ENCODE measurements at regions not wholly inside any gene's neighbourhood (a gene's known extent, or its start where the extent isn't known, plus 50 kb on each side); places are given as distances from the start of the nearest gene placed in this dataset.

- no peak overlapping the region for H3K9ac ChIP-seq
- no peak overlapping the region for H3K4me3 ChIP-seq (ENCODE audit: low read depth, low read length)
- TF ChIP-seq CTCF (IDR thresholded peaks at IDR 0.05): no peak
- no peak overlapping the region for H3K27ac ChIP-seq
- no peaks in the 10 kb centered on the region for H3K4me1 ChIP-seq
- H3K27me3 ChIP-seq (ENCODE audit: control insufficient read depth, insufficient read depth, low read length): no peaks in the 10 kb centered on the region
- H3K36me3 ChIP-seq (ENCODE audit: control insufficient read depth, insufficient read depth, low read length): no peaks in the 10 kb centered on the region
- H2AFZ ChIP-seq: no peak overlapping the region
- H3K4me2 ChIP-seq (ENCODE audit: low read length): no peak overlapping the region
- H3K9me3 ChIP-seq (ENCODE audit: control insufficient read depth, low read length): no peaks in the 10 kb centered on the region
- no peaks in the 10 kb centered on the region for H3K79me2 ChIP-seq
These were observed 715.3 kb downstream of the DNAJB9 start for GRCh38 chr7:109284943-109285342.

GRCh38 chr7:109295158-109295557 is 725.5 kb downstream of the DNAJB9 start:
- Histone ChIP-seq H3K27ac (no peak overlapping the region), H3K36me3 (ENCODE audit: control insufficient read depth, insufficient read depth, low read length) (no peaks in the 10 kb centered on the region), H3K4me3 (ENCODE audit: low read depth, low read length) (no peak overlapping the region), H3K9ac (no peak overlapping the region), H3K9me3 (ENCODE audit: control insufficient read depth, low read length) (no peaks in the 10 kb centered on the region), H3K4me1 (no peaks in the 10 kb centered on the region), H3K27me3 (ENCODE audit: control insufficient read depth, insufficient read depth, low read length) (no peaks in the 10 kb centered on the region), H3K79me2 (no peaks in the 10 kb centered on the region), H3K4me2 (ENCODE audit: low read length) (no peak overlapping the region), H2AFZ (no peak overlapping the region)
- no peak for TF ChIP-seq CTCF (IDR thresholded peaks at IDR 0.05)

GRCh38 chr7:109308816-109309215 is 739.1 kb downstream of the DNAJB9 start:
- H3K79me2 ChIP-seq: no peaks in the 10 kb centered on the region
- no peak overlapping the region for H2AFZ ChIP-seq
- H3K4me2 ChIP-seq (ENCODE audit: low read length): no peak overlapping the region
- no peaks in the 10 kb centered on the region for H3K27me3 ChIP-seq (ENCODE audit: control insufficient read depth, insufficient read depth, low read length)
- H3K4me3 ChIP-seq (ENCODE audit: low read depth, low read length): no peak overlapping the region
- H3K4me1 ChIP-seq: no peaks in the 10 kb centered on the region
- no peak overlapping the region for H3K9ac ChIP-seq
- H3K9me3 ChIP-seq (ENCODE audit: control insufficient read depth, low read length): no peaks in the 10 kb centered on the region
- TF ChIP-seq CTCF (IDR thresholded peaks at IDR 0.05): no peak
- H3K27ac ChIP-seq: no peak overlapping the region
- H3K36me3 ChIP-seq (ENCODE audit: control insufficient read depth, insufficient read depth, low read length): no peaks in the 10 kb centered on the region

- Histone ChIP-seq H3K4me2 (ENCODE audit: low read length) (no peak overlapping the region), H3K27ac (no peak overlapping the region), H3K4me1 (no peaks in the 10 kb centered on the region), H2AFZ (no peak overlapping the region), H3K36me3 (ENCODE audit: control insufficient read depth, insufficient read depth, low read length) (no peaks in the 10 kb centered on the region), H3K4me3 (ENCODE audit: low read depth, low read length) (no peak overlapping the region), H3K27me3 (ENCODE audit: control insufficient read depth, insufficient read depth, low read length) (no peaks in the 10 kb centered on the region), H3K79me2 (no peaks in the 10 kb centered on the region), H3K9me3 (ENCODE audit: control insufficient read depth, low read length) (no peaks in the 10 kb centered on the region), H3K9ac (no peak overlapping the region)
- TF ChIP-seq CTCF (IDR thresholded peaks at IDR 0.05): no peak
These were observed 740.1 kb downstream of the DNAJB9 start for GRCh38 chr7:109309790-109310189.

GRCh38 chr7:109318136-109318535 is 748.5 kb downstream of the DNAJB9 start:
- Histone ChIP-seq H2AFZ (no peak overlapping the region), H3K9me3 (ENCODE audit: control insufficient read depth, low read length) (no peaks in the 10 kb centered on the region), H3K4me3 (ENCODE audit: low read depth, low read length) (no peak overlapping the region), H3K27me3 (ENCODE audit: control insufficient read depth, insufficient read depth, low read length) (no peaks in the 10 kb centered on the region), H3K9ac (no peak overlapping the region), H3K27ac (no peak overlapping the region), H3K79me2 (no peaks in the 10 kb centered on the region), H3K4me2 (ENCODE audit: low read length) (no peak overlapping the region), H3K36me3 (ENCODE audit: control insufficient read depth, insufficient read depth, low read length) (no peaks in the 10 kb centered on the region), H3K4me1 (no peaks in the 10 kb centered on the region)
- TF ChIP-seq CTCF (IDR thresholded peaks at IDR 0.05): no peak
